HEK293 (cell line): ENCODE measurements at regions not wholly inside any gene's neighbourhood (a gene's known extent, or its start where the extent isn't known, plus 50 kb on each side); places are given as distances from the start of the nearest gene placed in this dataset.

Experiments
- CTCF ChIA-PET: fragments of 350-600 bp; formaldehyde crosslinking; extraction: SDS; loops from one replicate; lab custom pipeline; 2021; ENCODE audit warnings: antibody characterized with exemption; lab: Yijun Ruan, JAX
- POLR2A ChIA-PET: fragments of 300-600 bp; formaldehyde crosslinking; extraction: SDS; loops from one replicate; lab custom pipeline; 2020; ENCODE audit warnings: antibody characterized with exemption, inconsistent platforms; lab: Yijun Ruan, JAX
- H3K27ac ChIP-seq: fragments of 200-500 bp; sonication (Bioruptor generic); 2 replicates; pipeline ENCODE4 v1.5.1; 2014; ENCODE audit warnings: low read depth, low read length, control low read depth, inconsistent platforms; ENCODE audit errors: extremely low read depth
- H3K36me3 ChIP-seq, 2 experiments: fragments of 200-500 bp in 1 of 2; sonication (Bioruptor generic) in 1 of 2; 1 replicate in 1 of 2; 2 replicates in 1 of 2; pipeline ENCODE4 v1.5.1; 2014 to 2017; ENCODE audit warnings: inconsistent platforms in 2 of 2, low read length in 2 of 2; ENCODE audit not compliant: control insufficient read depth in 2 of 2, insufficient read depth in 1 of 2
- H3K4me1 ChIP-seq: fragments of 200-500 bp; sonication (Bioruptor generic); 2 replicates; pipeline ENCODE4 v1.5.1; 2014; ENCODE audit warnings: mild to moderate bottlenecking, low read length, inconsistent platforms; ENCODE audit not compliant: control insufficient read depth, insufficient read depth
- H3K4me3 ChIP-seq: 2 replicates; pipeline ENCODE4 v1.5.1; 2011; ENCODE audit warnings: low read depth, mild to moderate bottlenecking, control low read depth, low read length, moderate library complexity
- H3K9me3 ChIP-seq: fragments of 200-500 bp; sonication (Bioruptor generic); 2 replicates; pipeline ENCODE4 v1.5.1; 2014; ENCODE audit warnings: low read depth, low read length, inconsistent platforms; ENCODE audit not compliant: control insufficient read depth, insufficient read depth
- FEZF1 ChIP-seq: fragments of 450-650 bp; formaldehyde crosslinking; IDR thresholded peaks from 2 replicates; pipeline ENCODE4 v1.5.1; 2016; ENCODE audit warnings: missing biosample characterization, missing genetic modification characterization
- HOXC10 ChIP-seq: sonication (generic); formaldehyde crosslinking; IDR thresholded peaks from 2 replicates; pipeline ENCODE4 v1.8.1; 2023; ENCODE audit warnings: mild to moderate bottlenecking, missing genetic modification reagents
- KLF16 ChIP-seq: fragments of 450-650 bp; formaldehyde crosslinking; IDR thresholded peaks from 2 replicates; pipeline ENCODE4 v1.5.1; 2017; ENCODE audit warnings: missing biosample characterization, missing genetic modification characterization
- MYNN ChIP-seq: fragments of 450-650 bp; formaldehyde crosslinking; IDR thresholded peaks from 2 replicates; pipeline ENCODE4 v1.5.1; 2016; ENCODE audit warnings: missing biosample characterization, missing genetic modification characterization, borderline replicate concordance
- SP2 ChIP-seq: fragments of 450-650 bp; formaldehyde crosslinking; IDR thresholded peaks from 2 replicates; pipeline ENCODE4 v1.5.1; 2016; ENCODE audit warnings: missing biosample characterization, missing genetic modification characterization
- ZFP69B ChIP-seq: fragments of 450-650 bp; formaldehyde crosslinking; IDR thresholded peaks from 2 replicates; pipeline ENCODE4 v1.5.1; 2016; ENCODE audit warnings: missing biosample characterization, missing genetic modification characterization
- ZNF16 ChIP-seq: fragments of 450-650 bp; formaldehyde crosslinking; IDR thresholded peaks from 2 replicates; pipeline ENCODE4 v1.5.1; 2016; ENCODE audit warnings: low read depth, missing biosample characterization, missing genetic modification characterization
- ZNF184 ChIP-seq: fragments of 450-650 bp; IDR thresholded peaks from 2 replicates; pipeline ENCODE4 v1.5.1; 2018; ENCODE audit warnings: missing biosample characterization, mild to moderate bottlenecking, missing genetic modification characterization
- ZNF274 ChIP-seq, 2 experiments: fragments of 200-500 bp in 1 of 2; fragments of 450-650 bp in 1 of 2; sonication (Bioruptor generic) in 1 of 2; formaldehyde crosslinking in 1 of 2; IDR thresholded peaks; 2 replicates each; pipeline versions ENCODE4 v1.5.1 to v1.6.1; 2014 to 2016; ENCODE audit warnings: borderline replicate concordance in 1 of 2, inconsistent platforms in 1 of 2, low read length in 1 of 2, missing biosample characterization in 1 of 2, missing genetic modification characterization in 1 of 2
- ZNF423 ChIP-seq: fragments of 450-650 bp; formaldehyde crosslinking; IDR thresholded peaks from 2 replicates; pipeline ENCODE4 v1.5.1; 2016; ENCODE audit warnings: missing biosample characterization, missing genetic modification characterization
- ZNF529 ChIP-seq: fragments of 450-650 bp; formaldehyde crosslinking; IDR thresholded peaks from 2 replicates; pipeline ENCODE4 v1.5.1; 2017; ENCODE audit warnings: missing genetic modification characterization, missing biosample characterization; ENCODE audit not compliant: insufficient replicate concordance
- ZNF670 ChIP-seq: fragments of 450-650 bp; formaldehyde crosslinking; IDR thresholded peaks from 2 replicates; pipeline ENCODE4 v1.5.1; 2016; ENCODE audit warnings: missing biosample characterization, missing genetic modification characterization, low read depth
- ZNF792 ChIP-seq: fragments of 450-650 bp; formaldehyde crosslinking; IDR thresholded peaks from 2 replicates; pipeline ENCODE4 v1.5.1; 2016; ENCODE audit warnings: missing biosample characterization, missing genetic modification characterization
- ZNF830 ChIP-seq: fragments of 450-650 bp; IDR thresholded peaks from 2 replicates; pipeline ENCODE4 v1.5.0; 2018; ENCODE audit warnings: missing biosample characterization, missing genetic modification characterization, low read depth, mild to moderate bottlenecking, moderate library complexity
- ZSCAN30 ChIP-seq: fragments of 450-650 bp; IDR thresholded peaks from 2 replicates; pipeline ENCODE4 v1.5.1; 2018; ENCODE audit warnings: missing biosample characterization, mild to moderate bottlenecking, missing genetic modification characterization, moderate library complexity
- TF ChIP-seq, protein P1 (sequence below): fragments of 450-650 bp; formaldehyde crosslinking; IDR thresholded peaks from 2 replicates; pipeline ENCODE4 v1.5.1; 2016; ENCODE audit warnings: missing biosample characterization, missing genetic modification characterization
- TF ChIP-seq, protein P2 (sequence below): fragments of 450-650 bp; formaldehyde crosslinking; IDR thresholded peaks from 2 replicates; pipeline ENCODE4 v1.5.1; 2016; ENCODE audit warnings: missing biosample characterization, missing genetic modification characterization
- TF ChIP-seq, protein P3 (sequence below): fragments of 450-650 bp; formaldehyde crosslinking; IDR thresholded peaks from 2 replicates; pipeline ENCODE4 v1.5.1; 2016; ENCODE audit warnings: missing biosample characterization, missing genetic modification characterization

DNA sequence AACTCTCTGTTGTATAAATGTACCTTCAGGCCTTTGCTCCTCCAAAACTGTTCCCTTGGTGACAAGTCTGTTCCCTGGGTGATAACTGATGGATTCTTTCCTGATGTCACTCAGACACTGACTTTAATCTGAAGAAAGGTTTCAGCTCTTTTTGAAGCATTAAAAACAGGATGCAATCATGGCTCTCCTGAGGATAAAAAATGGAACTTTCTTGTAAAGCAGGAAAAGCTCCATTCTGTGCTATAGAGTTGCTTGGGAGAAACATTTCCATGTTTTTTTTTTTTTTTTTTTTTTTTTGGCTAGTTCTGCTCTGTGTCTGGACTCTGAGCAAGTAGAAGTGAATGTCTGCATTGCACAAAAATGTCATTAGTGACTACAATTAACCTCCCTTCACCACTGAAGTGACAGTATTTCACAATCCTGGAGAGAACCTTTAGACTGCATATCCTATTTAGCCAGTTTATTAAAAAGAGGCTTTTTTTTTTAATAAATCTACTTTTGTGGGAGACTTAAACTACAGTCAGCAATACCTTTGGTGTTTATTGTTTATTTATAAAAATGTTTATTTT is 101.7 kb upstream of the PRMT6 start:
- ChIA-PET POLR2A (no interaction called here), CTCF (no interaction called here)
- TF ChIP-seq ZNF529 (tag by site-specific recombination) (no peak), ZNF184 (no peak), MYNN (tag by site-specific recombination) (no peak)
- no peaks in the 10 kb centered on the region for H3K36me3 ChIP-seq
- H3K27ac ChIP-seq, result no peak overlapping the region
- no peak overlapping the region for H3K4me3 ChIP-seq
- no peaks in the 10 kb centered on the region for H3K9me3 ChIP-seq
- H3K4me1 ChIP-seq, result no peaks in the 10 kb centered on the region

DNA sequence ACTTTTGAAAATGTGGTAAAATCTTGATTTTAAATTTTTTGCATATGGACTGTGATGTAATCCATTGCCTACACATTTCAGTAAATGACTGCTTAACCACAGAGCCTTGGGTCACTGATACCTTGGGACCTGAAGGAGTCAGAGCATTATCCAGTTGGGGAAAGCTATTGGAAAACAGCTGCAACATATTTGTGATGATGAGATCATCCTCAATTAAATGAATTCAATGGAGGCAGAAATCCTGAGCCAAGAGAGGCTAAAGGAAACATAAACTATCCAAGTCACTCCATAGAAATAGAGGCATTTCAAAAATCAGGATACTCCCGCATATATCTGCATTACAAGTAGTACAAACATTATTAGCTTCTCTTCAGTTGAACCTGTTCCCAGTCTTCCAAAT is 99.8 kb upstream of the PRMT6 start:
- CTCF ChIA-PET, result interaction anchor here (0.6 kb wide), 1 partner anchor 1224 kb away, joined by 3 read pairs; no protein-coding TSS in a partner anchor
- Histone ChIP-seq H3K4me3 (no peak overlapping the region), H3K36me3 (no peaks in the 10 kb centered on the region), H3K9me3 (no peaks in the 10 kb centered on the region)
- TF ChIP-seq SP2 (tag by site-specific recombination) (no peak), ZNF274 (IDR thresholded peaks at IDR 0.05; ENCODE audit: low read length) (no peak), ZNF274 (tag by site-specific recombination; IDR thresholded peaks at IDR 0.05; ENCODE audit: borderline replicate concordance) (no peak), ZNF830 (tag by site-specific recombination) (no peak), ZNF670 (tag by site-specific recombination) (no peak), ZNF16 (tag by site-specific recombination) (no peak), FEZF1 (no peak), KLF16 (tag by site-specific recombination) (no peak), HOXC10 (CRISPR knock-in tag) (no peak), ZSCAN30 (no peak), ZNF423 (tag by site-specific recombination) (no peak), ZNF792 (tag by site-specific recombination) (no peak), ZFP69B (tag by site-specific recombination) (no peak)
- TF ChIP-seq, protein P1, sequence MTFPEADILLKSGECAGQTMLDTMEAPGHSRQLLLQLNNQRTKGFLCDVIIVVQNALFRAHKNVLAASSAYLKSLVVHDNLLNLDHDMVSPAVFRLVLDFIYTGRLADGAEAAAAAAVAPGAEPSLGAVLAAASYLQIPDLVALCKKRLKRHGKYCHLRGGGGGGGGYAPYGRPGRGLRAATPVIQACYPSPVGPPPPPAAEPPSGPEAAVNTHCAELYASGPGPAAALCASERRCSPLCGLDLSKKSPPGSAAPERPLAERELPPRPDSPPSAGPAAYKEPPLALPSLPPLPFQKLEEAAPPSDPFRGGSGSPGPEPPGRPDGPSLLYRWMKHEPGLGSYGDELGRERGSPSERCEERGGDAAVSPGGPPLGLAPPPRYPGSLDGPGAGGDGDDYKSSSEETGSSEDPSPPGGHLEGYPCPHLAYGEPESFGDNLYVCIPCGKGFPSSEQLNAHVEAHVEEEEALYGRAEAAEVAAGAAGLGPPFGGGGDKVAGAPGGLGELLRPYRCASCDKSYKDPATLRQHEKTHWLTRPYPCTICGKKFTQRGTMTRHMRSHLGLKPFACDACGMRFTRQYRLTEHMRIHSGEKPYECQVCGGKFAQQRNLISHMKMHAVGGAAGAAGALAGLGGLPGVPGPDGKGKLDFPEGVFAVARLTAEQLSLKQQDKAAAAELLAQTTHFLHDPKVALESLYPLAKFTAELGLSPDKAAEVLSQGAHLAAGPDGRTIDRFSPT (tag by site-specific recombination), result no peak
- TF ChIP-seq, protein P2, sequence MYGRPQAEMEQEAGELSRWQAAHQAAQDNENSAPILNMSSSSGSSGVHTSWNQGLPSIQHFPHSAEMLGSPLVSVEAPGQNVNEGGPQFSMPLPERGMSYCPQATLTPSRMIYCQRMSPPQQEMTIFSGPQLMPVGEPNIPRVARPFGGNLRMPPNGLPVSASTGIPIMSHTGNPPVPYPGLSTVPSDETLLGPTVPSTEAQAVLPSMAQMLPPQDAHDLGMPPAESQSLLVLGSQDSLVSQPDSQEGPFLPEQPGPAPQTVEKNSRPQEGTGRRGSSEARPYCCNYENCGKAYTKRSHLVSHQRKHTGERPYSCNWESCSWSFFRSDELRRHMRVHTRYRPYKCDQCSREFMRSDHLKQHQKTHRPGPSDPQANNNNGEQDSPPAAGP (tag by site-specific recombination), result no peak
- TF ChIP-seq, protein P3, sequence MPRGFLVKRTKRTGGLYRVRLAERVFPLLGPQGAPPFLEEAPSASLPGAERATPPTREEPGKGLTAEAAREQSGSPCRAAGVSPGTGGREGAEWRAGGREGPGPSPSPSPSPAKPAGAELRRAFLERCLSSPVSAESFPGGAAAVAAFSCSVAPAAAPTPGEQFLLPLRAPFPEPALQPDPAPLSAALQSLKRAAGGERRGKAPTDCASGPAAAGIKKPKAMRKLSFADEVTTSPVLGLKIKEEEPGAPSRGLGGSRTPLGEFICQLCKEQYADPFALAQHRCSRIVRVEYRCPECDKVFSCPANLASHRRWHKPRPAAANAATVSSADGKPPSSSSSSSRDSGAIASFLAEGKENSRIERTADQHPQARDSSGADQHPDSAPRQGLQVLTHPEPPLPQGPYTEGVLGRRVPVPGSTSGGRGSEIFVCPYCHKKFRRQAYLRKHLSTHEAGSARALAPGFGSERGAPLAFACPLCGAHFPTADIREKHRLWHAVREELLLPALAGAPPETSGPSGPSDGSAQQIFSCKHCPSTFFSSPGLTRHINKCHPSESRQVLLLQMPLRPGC, result no peak
- TF ChIP-seq, all 188 proteins: peak for 0
- Histone ChIP-seq H3K4me1 (no peaks in the 10 kb centered on the region), H3K27ac (no peak overlapping the region)
- POLR2A ChIA-PET, result no interaction called here
